ENCODE measurements at regions not wholly inside any gene's neighbourhood (a gene's known extent, or its start where the extent isn't known, plus 50 kb on each side); places are given as distances from the start of the nearest gene placed in this dataset.

DNA sequence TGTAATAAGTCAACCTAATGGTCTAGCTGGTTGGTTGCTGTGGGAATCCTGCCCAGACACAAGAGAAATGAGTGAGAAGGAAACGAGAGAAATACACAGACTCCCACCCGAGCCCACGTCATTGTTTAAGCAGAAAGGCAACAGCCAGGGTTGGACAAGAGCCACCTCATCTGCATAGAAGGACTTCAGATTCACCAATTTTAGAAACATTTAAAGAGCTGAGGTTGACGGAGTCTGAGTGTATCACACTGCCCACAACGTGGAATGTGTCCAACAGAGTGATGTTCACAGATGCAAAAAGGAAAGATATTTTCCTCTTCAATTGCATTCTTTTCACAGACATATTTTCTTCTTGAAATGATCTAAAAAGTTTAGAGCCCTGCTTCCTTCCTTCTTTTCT, 349.5 kb downstream of the AGTPBP1 start:
- no peak for TF ChIP-seq ZFX (IDR thresholded peaks at IDR 0.05; ENCODE audit: borderline replicate concordance)
- TF ChIP-seq, protein P1, sequence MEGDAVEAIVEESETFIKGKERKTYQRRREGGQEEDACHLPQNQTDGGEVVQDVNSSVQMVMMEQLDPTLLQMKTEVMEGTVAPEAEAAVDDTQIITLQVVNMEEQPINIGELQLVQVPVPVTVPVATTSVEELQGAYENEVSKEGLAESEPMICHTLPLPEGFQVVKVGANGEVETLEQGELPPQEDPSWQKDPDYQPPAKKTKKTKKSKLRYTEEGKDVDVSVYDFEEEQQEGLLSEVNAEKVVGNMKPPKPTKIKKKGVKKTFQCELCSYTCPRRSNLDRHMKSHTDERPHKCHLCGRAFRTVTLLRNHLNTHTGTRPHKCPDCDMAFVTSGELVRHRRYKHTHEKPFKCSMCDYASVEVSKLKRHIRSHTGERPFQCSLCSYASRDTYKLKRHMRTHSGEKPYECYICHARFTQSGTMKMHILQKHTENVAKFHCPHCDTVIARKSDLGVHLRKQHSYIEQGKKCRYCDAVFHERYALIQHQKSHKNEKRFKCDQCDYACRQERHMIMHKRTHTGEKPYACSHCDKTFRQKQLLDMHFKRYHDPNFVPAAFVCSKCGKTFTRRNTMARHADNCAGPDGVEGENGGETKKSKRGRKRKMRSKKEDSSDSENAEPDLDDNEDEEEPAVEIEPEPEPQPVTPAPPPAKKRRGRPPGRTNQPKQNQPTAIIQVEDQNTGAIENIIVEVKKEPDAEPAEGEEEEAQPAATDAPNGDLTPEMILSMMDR (IDR thresholded peaks at IDR 0.05), result no peak
- H3K27ac ChIP-seq, result no peak overlapping the region

DNA sequence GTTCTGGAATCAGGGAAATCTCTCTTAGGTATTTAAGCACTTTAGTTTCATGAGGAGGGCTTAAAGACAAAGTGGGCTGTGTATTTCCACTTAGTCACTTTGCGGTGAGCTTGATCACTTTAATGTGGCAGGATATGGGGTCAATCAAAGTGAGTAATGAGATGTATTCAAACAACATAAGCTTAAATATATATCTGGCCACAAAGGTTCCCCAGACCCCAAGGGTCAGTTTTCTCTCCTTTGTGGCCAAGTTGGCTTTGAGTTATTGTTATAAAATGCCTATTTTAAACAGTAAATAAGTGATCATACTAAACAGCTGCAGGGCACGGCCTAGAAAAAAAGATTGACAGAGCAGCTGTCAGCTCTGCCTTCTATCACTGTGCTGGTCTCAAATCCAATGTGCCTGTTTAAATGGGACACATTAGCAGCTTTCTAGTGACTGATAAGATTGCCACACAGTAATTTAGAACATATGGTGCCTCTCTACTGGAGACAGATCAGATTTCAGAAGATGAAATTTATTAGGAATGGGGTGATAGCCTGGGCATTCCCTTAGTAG, 363.9 kb downstream of the AGTPBP1 start:
- no peak overlapping the region for H3K27ac ChIP-seq
- TF ChIP-seq, protein P1 (IDR thresholded peaks at IDR 0.05), result no peak
- TF ChIP-seq ZFX (IDR thresholded peaks at IDR 0.05; ENCODE audit: borderline replicate concordance), result no peak

DNA sequence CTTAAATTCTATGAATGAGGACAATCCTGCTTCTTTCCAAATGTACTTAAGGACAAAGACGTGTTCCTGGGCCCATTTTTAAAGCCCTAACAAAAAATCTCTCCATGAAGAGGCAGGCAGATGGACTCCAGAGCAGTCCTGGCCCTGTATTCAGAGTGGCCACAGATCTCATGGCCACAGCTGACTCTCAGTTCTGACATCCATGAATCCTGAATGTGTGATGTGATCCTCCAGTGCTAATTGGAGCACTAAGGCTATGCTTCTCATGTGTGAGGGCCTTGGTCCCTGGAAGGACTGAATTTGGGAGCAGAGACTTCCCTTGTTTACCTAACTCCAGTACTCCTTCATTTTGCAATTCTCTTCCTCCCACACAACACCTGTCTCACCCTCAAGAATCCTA, 373.0 kb downstream of the AGTPBP1 start:
- no peak overlapping the region for H3K27ac ChIP-seq
- TF ChIP-seq, protein P1 (IDR thresholded peaks at IDR 0.05), result no peak
- no peak for TF ChIP-seq ZFX (IDR thresholded peaks at IDR 0.05; ENCODE audit: borderline replicate concordance)

DNA sequence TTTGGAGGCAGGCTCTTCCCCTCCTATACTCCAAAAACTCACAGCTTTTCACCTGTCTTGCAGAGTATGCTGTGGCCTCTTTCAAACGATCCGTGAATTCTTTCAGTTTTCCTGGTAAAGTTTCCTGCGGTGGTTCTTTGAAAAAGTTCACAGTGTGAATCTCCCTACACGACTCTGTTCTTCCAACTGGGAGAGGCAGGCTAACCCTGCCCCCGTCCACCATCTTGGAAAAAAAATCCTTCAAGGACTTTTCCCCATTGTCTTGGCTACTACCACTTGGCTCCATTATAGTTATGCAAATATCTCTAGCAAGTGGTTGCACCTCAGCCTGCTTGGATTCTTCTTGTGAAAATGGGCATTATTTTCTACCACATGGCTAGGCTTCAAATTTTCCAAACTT, 382.6 kb downstream of the AGTPBP1 start:
- no peak overlapping the region for H3K27ac ChIP-seq
- TF ChIP-seq ZFX (IDR thresholded peaks at IDR 0.05; ENCODE audit: borderline replicate concordance), result no peak
- TF ChIP-seq, protein P1 (IDR thresholded peaks at IDR 0.05), result no peak

DNA sequence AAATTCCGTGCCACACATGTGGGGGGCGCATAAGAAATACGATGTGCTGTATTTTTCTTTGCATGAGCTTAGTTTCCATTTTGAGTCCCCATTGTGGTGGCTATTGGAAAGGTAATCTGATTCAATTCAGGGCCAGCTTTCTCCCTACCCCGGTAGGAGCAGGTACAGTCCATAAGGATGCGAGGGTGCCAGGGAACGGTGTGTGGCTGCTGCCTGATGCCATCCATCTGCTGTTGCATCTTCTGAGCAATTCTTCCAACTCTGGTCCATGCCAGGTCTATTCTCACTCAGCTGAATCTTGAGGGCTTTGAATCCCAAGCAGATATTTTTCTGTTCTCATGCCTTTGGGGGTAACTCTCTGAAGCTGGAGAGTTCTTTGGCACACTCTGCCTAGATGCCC, 392.7 kb downstream of the AGTPBP1 start:
- TF ChIP-seq, protein P1 (IDR thresholded peaks at IDR 0.05), result no peak
- TF ChIP-seq ZFX (IDR thresholded peaks at IDR 0.05; ENCODE audit: borderline replicate concordance), result no peak
- no peak overlapping the region for H3K27ac ChIP-seq

DNA sequence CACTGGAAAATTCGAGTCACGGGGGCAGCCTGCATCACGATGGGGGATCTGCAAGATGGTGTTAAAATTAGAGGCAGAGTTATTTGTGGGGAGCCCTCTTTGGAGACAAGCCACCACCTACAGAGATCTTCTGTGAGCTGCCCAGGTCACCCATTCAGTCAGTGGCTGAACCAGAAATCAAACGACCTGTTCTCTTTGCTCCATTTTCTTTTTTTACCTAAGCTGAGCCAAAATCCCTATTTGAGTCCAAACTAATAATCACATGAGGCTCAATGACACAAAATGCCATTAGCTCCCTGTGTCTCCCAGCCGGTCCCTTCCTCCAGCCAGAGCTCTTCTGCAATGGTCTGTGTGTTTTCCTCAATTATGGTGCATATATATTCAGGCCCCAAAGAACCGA, 394.2 kb downstream of the AGTPBP1 start:
- TF ChIP-seq ZFX (IDR thresholded peaks at IDR 0.05; ENCODE audit: borderline replicate concordance), result no peak
- TF ChIP-seq, protein P1 (IDR thresholded peaks at IDR 0.05), result no peak

DNA sequence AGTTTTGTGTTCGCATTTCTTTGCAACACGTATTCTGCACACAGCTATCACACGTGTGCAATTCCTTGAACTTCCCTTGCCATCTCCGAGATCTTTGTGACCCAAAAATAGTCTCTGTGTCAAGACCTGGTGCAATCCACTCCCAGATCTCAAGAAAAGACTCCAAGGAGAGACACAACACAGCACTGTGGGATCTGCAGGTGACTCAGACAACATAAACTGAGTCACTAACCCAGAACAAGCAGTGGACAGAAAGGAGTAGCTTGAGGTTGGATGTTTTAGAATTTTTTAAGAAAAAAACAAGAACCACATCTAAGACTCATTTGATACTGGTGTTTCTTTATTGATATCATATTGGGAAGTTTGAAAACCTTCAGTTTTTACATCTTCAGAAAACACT, 396.9 kb downstream of the AGTPBP1 start:
- H3K27ac ChIP-seq, result no peak overlapping the region
- no peak for TF ChIP-seq ZFX (IDR thresholded peaks at IDR 0.05; ENCODE audit: borderline replicate concordance)
- TF ChIP-seq, protein P1 (IDR thresholded peaks at IDR 0.05), result no peak

More for the DNA sequence above, 394.2 kb downstream of the AGTPBP1 start:
- H3K27ac ChIP-seq, result no peak overlapping the region
